ENCODE measurements at regions not wholly inside any gene's neighbourhood (a gene's known extent, or its start where the extent isn't known, plus 50 kb on each side); places are given as distances from the start of the nearest gene placed in this dataset.

- DNase-seq (ENCODE audit: low spot score) = no peak
These were observed 61.4 kb downstream of the TM2D3 start for GRCh38 chr15:101590785-101591184.

DNA sequence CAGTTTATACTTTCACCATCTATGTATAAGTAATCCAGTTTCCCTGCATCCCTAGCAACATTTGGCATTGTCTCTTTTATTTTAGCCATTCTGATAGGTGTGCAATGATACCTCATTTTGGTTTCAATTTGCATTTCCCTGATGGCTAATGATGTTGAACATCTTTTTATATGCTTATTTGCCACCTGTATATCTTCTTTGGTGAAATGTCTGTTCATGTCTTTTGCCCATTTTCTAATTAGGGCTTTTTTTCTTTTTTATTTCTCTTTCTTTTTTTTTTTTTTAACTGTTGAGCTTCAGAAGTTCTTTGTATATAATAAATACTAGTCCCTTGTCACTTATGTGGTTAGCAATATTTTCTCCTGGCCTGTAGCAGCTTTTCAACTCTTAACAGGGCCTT is 68.9 kb downstream of the TM2D3 start:
- DNase-seq (ENCODE audit: low spot score) = no peak

DNA sequence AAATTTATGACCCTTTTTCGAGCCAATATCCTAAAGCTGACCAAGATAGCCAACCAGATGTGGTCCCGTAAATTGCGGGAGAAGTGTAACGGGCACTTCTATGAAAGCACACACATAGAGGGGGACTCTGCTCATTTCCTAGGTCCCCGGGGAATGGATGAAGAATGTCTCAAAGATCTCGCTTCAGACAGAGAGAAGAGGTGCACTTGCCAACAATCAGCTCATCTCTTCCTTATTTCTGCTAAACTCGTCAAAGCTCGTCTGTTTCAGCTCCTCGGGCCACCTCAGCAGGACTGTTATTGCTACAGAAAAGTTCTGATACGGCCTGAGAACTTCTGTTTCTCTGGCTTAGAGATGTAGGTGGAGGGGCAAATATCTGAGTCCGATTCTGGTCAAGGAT is 71.8 kb downstream of the TM2D3 start:
- no peak for DNase-seq (ENCODE audit: low spot score)

DNA sequence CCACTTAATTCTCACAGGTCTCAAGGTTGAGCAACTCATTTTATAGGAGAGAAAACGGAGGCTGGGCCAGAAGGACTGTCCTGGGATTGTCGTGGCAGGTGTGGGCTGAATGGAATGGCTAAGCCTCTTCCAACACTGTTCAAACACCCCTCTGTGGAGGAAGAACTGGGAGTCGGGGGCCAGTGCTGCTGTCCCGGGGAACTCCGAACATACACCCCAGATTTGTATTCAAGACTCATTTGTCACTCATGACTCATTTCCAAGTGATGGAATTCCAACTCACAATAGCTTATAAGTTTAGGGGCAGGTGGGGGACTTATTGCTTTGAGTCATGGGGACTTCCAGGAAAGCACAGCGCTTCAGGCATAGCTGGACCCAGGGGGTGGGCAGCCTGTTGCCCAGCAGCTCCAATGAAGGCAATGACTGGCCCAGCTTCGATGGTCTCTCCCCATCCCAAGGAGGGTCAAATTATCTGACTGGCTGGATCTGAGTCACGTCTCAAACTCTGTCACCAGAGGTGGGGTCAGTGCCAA is 72.5 kb downstream of the TM2D3 start:
- DNase-seq (ENCODE audit: low spot score) = no peak

GRCh38 chr15:101578443-101578894 is 73.7 kb downstream of the TM2D3 start:
- DNase-seq (ENCODE audit: low spot score) = peak; percentile 73

- DNase-seq (ENCODE audit: low spot score) = no peak
These were observed 78.2 kb downstream of the TM2D3 start for GRCh38 chr15:101573951-101574350.

GRCh38 chr15:101570241-101570640 is 80.7 kb upstream of the PCSK6 start:
- DNase-seq (ENCODE audit: low spot score) = no peak

- DNase-seq (ENCODE audit: low spot score) = no peak
These were observed 79.5 kb upstream of the PCSK6 start for GRCh38 chr15:101568821-101569555.

DNA sequence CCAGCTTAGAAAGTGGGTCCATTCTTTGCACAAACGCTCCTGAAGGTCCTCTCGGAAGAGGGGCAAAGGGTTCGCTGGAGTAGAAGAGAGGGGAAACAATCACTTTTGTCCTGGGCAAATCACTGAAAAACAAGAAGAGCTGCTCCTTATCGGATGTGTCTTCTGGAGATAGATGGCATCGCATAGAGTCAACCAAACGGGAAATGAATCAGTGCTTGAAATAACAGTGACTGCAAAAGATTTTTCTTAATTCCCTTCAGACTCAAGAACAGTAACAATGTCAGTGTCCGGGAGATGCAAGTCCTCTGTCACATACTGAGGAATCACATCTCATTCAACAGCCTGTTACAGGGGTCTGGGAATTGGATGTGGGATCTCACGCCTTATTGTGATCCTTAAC is 78.8 kb upstream of the PCSK6 start:
- no peak for DNase-seq (ENCODE audit: low spot score)

DNA sequence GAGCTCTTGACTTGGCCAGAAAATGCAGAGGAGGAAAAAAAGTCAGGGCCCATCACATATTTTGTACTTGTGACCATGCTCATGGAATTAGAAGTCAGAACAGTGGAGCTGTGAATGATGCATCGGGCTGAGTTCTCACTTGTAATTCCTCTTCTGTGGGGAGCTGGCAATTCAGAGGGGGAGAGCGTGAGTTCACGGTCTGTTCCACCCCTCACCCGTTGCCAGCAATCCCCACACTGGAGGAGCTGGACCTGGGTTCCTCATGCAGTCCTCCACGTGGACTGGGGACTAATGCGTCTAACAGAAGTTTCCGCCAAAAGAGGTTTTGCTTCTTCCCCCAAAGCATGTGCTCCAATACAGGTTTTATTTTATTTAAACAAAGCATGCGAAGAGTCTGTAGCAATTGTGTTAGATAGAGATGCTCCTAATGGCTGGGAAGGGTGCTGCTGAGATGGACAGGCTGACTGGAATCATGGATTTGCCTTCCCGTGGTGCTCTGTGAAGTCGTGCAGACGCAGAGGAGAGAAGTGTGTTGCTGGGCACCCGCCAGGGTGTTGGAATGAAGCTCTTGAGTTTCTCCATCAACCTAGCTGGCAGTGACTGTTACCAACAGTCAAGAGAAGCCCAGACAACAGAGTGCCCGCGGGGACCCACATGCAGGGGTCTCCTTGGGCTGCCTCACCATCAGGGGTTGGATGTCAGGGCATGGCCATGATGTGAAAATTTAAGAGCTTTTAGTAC is 77.4 kb upstream of the PCSK6 start:
- DNase-seq (ENCODE audit: low spot score) = no peak

- no peak for DNase-seq (ENCODE audit: low spot score)
These were observed 75.9 kb upstream of the PCSK6 start for GRCh38 chr15:101565377-101565776.

- DNase-seq (ENCODE audit: low spot score) = no peak
These were observed 73.8 kb upstream of the PCSK6 start for GRCh38 chr15:101563176-101563796.

DNA sequence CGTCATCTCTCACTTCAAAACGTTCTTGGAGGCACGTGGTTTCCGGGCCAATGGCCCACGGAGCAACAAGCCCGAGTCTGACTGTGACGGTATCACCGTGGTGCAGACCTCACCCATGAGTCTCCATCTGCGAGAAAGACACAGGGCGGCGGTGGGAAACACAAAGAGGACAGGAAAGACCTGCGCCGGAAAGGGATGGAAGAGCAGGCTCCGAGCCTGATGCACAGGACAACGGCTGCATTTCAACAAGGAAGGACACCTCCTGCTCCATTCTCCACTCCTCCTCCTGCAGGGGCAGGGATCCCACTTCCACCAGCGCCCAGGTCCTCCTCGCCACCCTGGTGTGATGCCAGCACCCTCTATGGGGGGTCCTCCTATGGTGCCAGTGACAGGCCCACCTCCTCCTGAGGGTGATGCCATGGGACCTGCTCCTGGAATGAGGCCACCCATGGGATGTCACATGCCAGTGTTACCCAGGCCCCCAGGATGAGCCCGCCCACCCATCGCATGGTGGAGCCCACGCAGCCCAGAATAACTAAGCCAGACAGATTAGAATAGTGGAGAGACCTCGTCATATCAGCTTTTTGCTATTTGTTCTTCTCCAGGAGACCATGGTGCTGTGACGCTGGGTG is 73.0 kb upstream of the PCSK6 start:
- DNase-seq (ENCODE audit: low spot score) = no peak

- DNase-seq (ENCODE audit: low spot score) = no peak
These were observed 72.0 kb upstream of the PCSK6 start for GRCh38 chr15:101561584-101561906.

GRCh38 chr15:101560722-101561583 is 71.4 kb upstream of the PCSK6 start:
- DNase-seq (ENCODE audit: low spot score) = no peak

DNA sequence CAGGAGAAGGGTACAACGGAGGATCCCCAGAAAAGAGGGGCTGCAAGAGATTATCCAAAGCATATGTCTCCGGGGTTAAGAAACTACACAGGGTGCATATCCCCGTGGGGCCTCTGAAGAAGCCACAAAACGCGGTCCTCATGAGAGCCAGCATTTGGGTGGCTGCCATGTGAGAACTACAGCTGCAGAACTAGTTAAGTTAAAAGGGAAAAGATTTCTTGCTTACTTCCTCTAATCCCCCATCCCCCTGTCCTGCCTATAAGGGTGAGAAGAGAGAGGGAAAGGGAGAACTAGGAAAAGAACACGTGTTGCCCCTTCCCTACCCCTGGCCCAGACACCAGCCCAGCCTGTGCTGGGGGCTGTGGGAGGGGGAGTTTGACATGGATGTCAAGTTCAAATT is 70.4 kb upstream of the PCSK6 start:
- no peak for DNase-seq (ENCODE audit: low spot score)

DNA sequence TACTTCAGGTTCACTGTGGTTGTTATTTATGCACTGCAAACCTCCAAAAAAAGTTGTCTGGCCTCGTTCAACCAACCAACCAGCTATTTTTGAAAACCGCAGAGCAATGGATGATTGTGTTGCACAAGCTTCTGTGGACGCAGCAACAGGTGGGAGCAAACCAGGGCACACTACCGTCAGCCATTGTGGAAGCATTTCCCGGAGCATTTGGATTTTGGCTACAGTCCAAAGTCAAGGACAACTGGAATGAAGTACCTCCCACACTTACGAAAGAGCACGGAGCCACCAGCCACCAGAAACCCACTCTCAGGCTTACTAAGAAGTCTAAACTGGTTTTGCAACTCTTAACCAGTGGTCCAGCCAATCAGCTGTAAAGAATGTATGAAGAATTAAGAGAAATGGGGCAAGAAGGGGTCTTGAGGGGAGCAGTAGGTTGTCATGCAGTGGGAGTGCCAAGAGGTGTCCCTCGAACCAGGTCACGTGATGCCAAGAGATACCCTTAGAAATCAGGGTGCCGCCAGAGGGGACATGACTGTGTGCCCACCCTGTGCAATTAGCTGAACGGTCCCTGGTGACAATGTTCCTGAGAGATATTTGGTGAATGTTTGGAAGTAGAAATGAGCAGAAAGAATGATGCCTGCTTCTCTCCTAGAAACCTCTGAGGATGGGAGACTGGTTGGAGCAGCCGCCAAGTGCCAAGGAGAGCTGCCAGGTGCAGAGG is 68.9 kb upstream of the PCSK6 start:
- no peak for DNase-seq (ENCODE audit: low spot score)

GRCh38 chr15:101556273-101556672 is 66.8 kb upstream of the PCSK6 start:
- DNase-seq (ENCODE audit: low spot score) = no peak

DNA sequence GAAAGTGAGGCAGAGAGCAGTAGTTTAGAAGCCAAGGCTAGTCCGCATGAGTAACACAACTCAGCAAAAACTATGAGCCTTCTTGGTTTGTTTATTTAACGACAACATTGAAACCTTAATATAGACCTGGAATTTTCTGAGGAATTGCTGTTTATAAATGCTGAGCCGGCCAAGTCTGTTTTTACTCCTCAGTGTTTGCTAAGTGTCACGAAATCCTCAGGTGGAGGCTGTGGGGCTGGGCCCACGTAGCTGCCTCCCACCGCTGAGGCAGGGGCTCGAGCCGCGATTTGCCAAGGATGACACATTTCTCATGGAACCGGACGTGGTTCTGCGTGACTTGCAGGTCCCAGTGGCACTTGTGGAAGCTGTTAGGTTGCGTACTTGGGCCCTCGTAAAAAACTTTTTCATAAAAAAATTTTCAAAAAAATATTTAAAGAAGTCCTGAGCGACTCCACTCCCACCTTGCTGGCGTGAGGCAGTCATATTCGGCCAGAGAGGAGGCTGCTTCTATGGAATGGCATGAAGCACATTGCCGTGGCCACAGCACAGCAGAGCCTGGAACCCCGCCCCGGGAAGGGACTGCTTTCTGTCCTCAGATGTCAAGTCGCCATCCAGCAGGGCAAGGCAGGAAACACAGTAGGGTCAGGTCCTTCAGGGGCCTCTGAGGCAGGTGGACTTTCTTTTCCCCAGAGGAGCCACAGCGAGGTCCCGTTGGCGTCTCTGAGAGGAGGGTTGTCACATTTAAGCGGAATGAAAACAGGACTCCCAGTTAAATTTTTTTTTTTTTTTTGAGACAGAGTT is 64.8 kb upstream of the PCSK6 start:
- no peak for DNase-seq (ENCODE audit: low spot score)
